VCaP (cell line): ENCODE measurements at regions not wholly inside any gene's neighbourhood (a gene's known extent, or its start where the extent isn't known, plus 50 kb on each side); places are given as distances from the start of the nearest gene placed in this dataset.

ENCODE experiments used
- H3K27ac ChIP-seq: fragments of 450-650 bp; 2 replicates; pipeline ENCODE4 v1.5.1; 2017
- CTCF ChIP-seq: fragments of 450-650 bp; conservative IDR thresholded peaks from 2 replicates; pipeline ENCODE4 v1.5.1; 2017; ENCODE audit warnings: mild to moderate bottlenecking, moderate library complexity

GRCh38 chr11:15864026-15864805 is 492.1 kb downstream of the SOX6 start:
- no peak for TF ChIP-seq CTCF
- H3K27ac ChIP-seq, result no peak overlapping the region

- H3K27ac ChIP-seq, result no peak overlapping the region
These were observed 490.9 kb downstream of the SOX6 start for GRCh38 chr11:15865212-15865987.

GRCh38 chr11:15867871-15868270 is 488.5 kb downstream of the SOX6 start:
- TF ChIP-seq CTCF, result no peak

More at GRCh38 chr11:15865212-15865987, 490.9 kb downstream of the SOX6 start:
- no peak for TF ChIP-seq CTCF

GRCh38 chr11:15870911-15871310 is 485.4 kb downstream of the SOX6 start:
- no peak overlapping the region for H3K27ac ChIP-seq
- TF ChIP-seq CTCF, result no peak

More at GRCh38 chr11:15867871-15868270, 488.5 kb downstream of the SOX6 start:
- H3K27ac ChIP-seq, result no peak overlapping the region

- no peak overlapping the region for H3K27ac ChIP-seq
- no peak for TF ChIP-seq CTCF
These were observed 484.3 kb downstream of the SOX6 start for GRCh38 chr11:15871904-15872626.

GRCh38 chr11:15873501-15873900 is 482.8 kb downstream of the SOX6 start:
- TF ChIP-seq CTCF, result no peak
- no peak overlapping the region for H3K27ac ChIP-seq

GRCh38 chr11:15874704-15875103 is 481.6 kb downstream of the SOX6 start:
- TF ChIP-seq CTCF, result no peak
- no peak overlapping the region for H3K27ac ChIP-seq
